H1 (cell line): ENCODE measurements at regions not wholly inside any gene's neighbourhood (a gene's known extent, or its start where the extent isn't known, plus 50 kb on each side); places are given as distances from the start of the nearest gene placed in this dataset.

Experiments used
- GABPA ChIP-seq: IDR thresholded peaks from 2 replicates; pipeline ENCODE4 v1.6.1; 2011; ENCODE audit warnings: mild to moderate bottlenecking, low read length, moderate library complexity, borderline replicate concordance; ENCODE audit not compliant: insufficient read depth
- TF ChIP-seq, protein P1 (sequence below): fragments of 300-600 bp; sonication (generic); IDR thresholded peaks from 2 replicates; pipeline ENCODE4 v1.7.1; 2012; ENCODE audit warnings: low read length, moderate library complexity, mild to moderate bottlenecking, inconsistent platforms; ENCODE audit not compliant: insufficient replicate concordance

DNA sequence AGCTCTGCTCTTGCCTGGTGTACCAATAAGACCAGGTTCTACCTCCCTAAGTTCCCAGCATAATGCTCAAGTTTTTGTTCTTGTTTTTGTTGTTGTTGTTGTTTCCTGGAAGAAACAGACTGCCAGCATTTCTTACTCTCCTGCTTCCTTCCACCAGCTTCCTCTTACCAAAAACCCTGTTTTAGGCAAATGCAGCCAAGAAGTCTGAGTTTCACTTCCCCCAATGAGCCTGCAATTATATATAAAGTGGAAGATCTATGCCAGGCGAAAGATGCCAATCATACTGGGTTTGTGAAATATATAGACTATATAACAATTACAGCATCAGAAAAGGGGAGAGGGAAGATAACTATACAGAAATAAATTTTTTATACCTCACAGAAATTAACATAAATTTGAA, 931.5 kb upstream of the FAT3 start (continued):
- TF ChIP-seq, protein P1, sequence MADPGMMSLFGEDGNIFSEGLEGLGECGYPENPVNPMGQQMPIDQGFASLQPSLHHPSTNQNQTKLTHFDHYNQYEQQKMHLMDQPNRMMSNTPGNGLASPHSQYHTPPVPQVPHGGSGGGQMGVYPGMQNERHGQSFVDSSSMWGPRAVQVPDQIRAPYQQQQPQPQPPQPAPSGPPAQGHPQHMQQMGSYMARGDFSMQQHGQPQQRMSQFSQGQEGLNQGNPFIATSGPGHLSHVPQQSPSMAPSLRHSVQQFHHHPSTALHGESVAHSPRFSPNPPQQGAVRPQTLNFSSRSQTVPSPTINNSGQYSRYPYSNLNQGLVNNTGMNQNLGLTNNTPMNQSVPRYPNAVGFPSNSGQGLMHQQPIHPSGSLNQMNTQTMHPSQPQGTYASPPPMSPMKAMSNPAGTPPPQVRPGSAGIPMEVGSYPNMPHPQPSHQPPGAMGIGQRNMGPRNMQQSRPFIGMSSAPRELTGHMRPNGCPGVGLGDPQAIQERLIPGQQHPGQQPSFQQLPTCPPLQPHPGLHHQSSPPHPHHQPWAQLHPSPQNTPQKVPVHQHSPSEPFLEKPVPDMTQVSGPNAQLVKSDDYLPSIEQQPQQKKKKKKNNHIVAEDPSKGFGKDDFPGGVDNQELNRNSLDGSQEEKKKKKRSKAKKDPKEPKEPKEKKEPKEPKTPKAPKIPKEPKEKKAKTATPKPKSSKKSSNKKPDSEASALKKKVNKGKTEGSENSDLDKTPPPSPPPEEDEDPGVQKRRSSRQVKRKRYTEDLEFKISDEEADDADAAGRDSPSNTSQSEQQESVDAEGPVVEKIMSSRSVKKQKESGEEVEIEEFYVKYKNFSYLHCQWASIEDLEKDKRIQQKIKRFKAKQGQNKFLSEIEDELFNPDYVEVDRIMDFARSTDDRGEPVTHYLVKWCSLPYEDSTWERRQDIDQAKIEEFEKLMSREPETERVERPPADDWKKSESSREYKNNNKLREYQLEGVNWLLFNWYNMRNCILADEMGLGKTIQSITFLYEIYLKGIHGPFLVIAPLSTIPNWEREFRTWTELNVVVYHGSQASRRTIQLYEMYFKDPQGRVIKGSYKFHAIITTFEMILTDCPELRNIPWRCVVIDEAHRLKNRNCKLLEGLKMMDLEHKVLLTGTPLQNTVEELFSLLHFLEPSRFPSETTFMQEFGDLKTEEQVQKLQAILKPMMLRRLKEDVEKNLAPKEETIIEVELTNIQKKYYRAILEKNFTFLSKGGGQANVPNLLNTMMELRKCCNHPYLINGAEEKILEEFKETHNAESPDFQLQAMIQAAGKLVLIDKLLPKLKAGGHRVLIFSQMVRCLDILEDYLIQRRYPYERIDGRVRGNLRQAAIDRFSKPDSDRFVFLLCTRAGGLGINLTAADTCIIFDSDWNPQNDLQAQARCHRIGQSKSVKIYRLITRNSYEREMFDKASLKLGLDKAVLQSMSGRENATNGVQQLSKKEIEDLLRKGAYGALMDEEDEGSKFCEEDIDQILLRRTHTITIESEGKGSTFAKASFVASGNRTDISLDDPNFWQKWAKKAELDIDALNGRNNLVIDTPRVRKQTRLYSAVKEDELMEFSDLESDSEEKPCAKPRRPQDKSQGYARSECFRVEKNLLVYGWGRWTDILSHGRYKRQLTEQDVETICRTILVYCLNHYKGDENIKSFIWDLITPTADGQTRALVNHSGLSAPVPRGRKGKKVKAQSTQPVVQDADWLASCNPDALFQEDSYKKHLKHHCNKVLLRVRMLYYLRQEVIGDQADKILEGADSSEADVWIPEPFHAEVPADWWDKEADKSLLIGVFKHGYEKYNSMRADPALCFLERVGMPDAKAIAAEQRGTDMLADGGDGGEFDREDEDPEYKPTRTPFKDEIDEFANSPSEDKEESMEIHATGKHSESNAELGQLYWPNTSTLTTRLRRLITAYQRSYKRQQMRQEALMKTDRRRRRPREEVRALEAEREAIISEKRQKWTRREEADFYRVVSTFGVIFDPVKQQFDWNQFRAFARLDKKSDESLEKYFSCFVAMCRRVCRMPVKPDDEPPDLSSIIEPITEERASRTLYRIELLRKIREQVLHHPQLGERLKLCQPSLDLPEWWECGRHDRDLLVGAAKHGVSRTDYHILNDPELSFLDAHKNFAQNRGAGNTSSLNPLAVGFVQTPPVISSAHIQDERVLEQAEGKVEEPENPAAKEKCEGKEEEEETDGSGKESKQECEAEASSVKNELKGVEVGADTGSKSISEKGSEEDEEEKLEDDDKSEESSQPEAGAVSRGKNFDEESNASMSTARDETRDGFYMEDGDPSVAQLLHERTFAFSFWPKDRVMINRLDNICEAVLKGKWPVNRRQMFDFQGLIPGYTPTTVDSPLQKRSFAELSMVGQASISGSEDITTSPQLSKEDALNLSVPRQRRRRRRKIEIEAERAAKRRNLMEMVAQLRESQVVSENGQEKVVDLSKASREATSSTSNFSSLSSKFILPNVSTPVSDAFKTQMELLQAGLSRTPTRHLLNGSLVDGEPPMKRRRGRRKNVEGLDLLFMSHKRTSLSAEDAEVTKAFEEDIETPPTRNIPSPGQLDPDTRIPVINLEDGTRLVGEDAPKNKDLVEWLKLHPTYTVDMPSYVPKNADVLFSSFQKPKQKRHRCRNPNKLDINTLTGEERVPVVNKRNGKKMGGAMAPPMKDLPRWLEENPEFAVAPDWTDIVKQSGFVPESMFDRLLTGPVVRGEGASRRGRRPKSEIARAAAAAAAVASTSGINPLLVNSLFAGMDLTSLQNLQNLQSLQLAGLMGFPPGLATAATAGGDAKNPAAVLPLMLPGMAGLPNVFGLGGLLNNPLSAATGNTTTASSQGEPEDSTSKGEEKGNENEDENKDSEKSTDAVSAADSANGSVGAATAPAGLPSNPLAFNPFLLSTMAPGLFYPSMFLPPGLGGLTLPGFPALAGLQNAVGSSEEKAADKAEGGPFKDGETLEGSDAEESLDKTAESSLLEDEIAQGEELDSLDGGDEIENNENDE: no peak
- TF ChIP-seq GABPA: no peak
